GM12873 (cell line): ENCODE measurements at regions not wholly inside any gene's neighbourhood (a gene's known extent, or its start where the extent isn't known, plus 50 kb on each side); places are given as distances from the start of the nearest gene placed in this dataset.

ENCODE experiments used
- CTCF ChIP-seq: IDR thresholded peaks from 2 replicates; pipeline ENCODE4 v1.5.1; 2012; ENCODE audit warnings: low read depth, mild to moderate bottlenecking, moderate library complexity, low read length, control low read depth; ENCODE audit not compliant: insufficient read depth; ENCODE audit errors: missing control alignments

GRCh38 chr2:57965219-57965618, 81.4 kb upstream of the VRK2 start:
- TF ChIP-seq CTCF = no peak

DNA sequence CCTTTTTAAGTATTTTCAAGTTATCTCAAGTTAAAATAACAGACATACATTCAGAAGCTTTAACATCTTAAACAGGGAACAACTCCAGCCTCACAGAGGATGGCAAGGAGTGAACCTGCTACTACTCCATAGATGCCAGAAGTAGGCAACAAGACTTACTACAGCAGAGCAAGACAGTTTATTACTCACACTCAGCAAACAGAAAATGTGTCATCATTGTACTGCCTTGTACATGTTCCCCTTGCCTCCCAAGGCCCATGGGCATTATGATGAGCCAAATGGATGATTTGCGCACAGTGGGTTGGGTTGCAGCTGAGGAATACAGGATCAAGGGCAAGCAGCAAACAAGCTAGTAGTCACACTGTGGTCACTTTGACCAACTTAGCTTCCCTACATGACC, 80.6 kb upstream of the VRK2 start:
- no peak for TF ChIP-seq CTCF

DNA sequence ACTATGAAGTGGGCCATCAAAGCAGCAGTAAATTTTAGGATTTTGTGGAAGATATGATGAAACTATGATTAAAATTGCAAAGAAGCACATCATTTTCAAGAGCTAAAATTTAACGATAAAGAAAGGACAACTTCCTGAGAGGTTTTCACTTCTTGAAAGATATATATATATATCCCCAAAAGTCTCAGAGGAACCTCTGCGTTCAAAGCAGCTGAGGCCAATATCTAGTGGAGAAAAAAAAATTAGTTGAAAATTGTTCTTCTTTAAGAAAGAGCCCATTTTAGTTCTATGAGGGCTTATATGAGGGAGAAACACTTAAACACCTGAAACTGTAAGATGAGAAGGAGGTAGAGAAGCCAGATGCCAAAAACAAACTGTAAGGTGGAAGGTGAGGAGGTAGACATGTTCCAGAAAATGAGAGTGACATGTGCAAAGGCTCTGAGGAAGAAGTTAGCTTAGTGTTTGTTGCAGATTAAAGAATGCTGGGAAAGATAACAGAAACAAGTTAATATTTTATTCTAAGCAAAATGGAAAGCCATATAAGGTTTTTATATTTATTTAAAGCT, 72.9 kb upstream of the VRK2 start:
- no peak for TF ChIP-seq CTCF

- no peak for TF ChIP-seq CTCF
Measured at GRCh38 chr2:57979158-57979557, 67.4 kb upstream of the VRK2 start.

DNA sequence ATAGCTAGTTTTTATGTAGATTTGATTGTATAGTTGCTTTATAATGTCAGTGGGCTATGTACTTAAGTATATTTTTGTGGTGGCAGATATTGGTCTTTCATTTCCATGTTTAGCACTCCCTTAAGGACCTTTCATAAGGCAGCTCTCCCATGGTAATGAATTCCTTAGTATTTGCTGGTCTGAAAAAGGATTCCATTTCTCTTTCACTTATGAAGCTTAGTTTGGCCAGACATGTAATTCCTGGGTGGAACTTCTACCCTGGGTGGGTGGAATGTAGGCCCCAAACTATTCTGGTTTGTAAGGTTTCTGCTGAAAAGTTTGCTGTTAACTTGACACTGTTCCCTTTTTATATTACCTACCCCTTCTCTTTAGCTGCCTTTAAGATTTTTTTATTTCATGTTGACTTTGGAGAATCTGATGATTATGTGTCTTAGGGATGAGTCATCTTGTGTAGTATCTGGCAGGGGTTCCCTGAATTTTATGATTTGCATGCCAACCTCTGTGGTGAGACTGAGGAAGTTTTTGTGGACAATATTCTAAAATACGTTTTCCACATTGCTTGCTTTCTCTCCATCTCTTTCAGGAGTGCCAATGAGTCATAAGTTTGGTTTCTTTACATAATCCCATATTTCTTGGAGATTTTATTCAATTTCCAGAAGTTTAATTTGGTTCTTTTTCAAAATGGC, 65.4 kb upstream of the VRK2 start:
- TF ChIP-seq CTCF = no peak

DNA sequence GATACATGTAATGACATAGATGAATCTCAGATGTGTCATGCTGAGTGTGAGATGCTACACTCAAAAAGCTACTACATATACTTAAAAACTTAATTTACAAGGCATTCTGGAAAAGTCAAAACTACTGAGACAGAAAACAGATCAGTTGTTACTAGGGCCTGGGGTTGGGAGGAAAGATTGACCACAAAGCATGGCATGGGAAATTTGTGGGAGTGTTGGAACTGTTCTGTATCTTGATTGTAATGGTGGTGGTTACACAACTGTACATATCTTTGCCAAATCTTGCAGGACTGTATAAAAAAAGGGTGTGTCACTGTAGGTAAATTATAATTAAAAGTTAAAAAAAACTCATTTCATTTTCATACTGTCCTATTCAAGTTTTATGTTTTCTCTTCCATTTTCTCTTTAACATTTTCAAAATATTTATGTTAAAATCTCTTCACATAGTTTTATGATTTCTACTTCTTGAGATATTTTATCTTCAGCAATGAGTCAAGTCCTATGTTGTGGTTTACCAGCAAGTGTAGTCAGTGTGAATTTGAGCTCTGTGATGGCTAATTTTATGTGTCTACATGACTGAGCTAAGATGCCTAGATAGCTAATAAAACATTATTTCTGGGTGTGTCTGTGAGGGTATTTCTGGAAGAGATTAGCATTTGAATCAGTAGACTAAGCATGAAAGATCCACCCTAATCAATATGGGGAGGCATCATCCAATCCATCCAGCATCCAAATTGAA, 58.6 kb upstream of the VRK2 start:
- TF ChIP-seq CTCF = no peak

DNA sequence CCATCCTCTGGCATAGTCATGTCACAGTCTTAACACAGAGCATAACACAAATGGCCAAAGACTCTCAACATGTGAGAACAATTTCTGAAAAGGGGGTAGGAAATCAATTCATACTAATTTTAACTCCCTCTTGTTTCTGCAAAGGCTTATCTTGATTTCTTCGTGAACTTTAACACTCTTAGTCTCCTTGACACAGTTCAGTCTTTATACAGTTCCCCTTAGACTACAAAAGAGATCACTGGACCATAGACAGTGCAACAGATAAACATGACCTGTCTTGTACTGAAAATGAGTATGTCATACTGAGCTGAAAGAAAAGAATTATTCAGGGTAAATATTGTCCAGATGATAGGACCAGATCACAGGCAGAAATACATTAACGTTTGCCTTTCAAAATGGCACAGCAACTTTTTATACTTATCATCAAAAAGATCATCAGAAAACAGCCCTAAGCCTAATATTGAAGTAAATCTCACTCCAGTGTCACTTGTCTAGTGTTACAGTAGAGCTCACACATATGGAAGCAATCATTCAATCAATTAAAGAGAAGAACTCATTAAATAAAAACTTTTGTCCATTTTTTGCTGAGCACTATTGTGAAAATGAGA, 56.4 kb upstream of the VRK2 start:
- TF ChIP-seq CTCF = no peak
